Panc1 (cell line): ENCODE measurements at regions not wholly inside any gene's neighbourhood (a gene's known extent, or its start where the extent isn't known, plus 50 kb on each side); places are given as distances from the start of the nearest gene placed in this dataset.

ENCODE experiments used
- ATAC-seq: fragments of 200-7000 bp; cut with Tn5 transposase; 2 replicates; pipeline ENCODE4 v1.9.1; 2020; ENCODE audit warnings: mild to moderate bottlenecking, moderate library complexity
- BruUV-seq: library from RNA; stranded (reverse); fragments of 400-500 nt; replicated peaks from 2 replicates; lab custom pipeline; 2021; lab: Mats Ljungman, UMichigan
- CTCF ChIA-PET: fragments of 300-600 bp; sonication (Branson Sonifier 250); formaldehyde crosslinking; loops from one replicate; lab custom pipeline; 2022; ENCODE audit warnings: antibody characterized with exemption; lab: Charles Lee
- POLR2A ChIA-PET: fragments of 300-600 bp; sonication (Branson Sonifier 250); formaldehyde crosslinking; loops from one replicate; lab custom pipeline; 2022; ENCODE audit warnings: antibody characterized with exemption; lab: Charles Lee
- DNase-seq: peaks from one replicate; pipeline ENCODE4 v3.0.0-alpha.2; 2010; ENCODE audit warnings: low read depth, low spot score
- H3K27ac ChIP-seq: 2 replicates; pipeline ENCODE4 v1.5.1; 2011; ENCODE audit warnings: mild to moderate bottlenecking, low read length, inconsistent platforms
- H3K27me3 ChIP-seq: fragments of 200-500 bp; sonication (Bioruptor generic); 2 replicates; pipeline ENCODE4 v1.6.0; 2014; ENCODE audit warnings: low read length, inconsistent platforms; ENCODE audit not compliant: control insufficient read depth, insufficient read depth
- H3K36me3 ChIP-seq: fragments of 200-500 bp; sonication (Bioruptor generic); 2 replicates; pipeline ENCODE4 v1.5.1; 2014; ENCODE audit warnings: inconsistent platforms, mild to moderate bottlenecking, low read length, moderate library complexity; ENCODE audit not compliant: control insufficient read depth, insufficient read depth
- H3K4me1 ChIP-seq: 2 replicates; pipeline ENCODE4 v1.5.1; 2011; ENCODE audit warnings: inconsistent platforms, mild to moderate bottlenecking, low read length, moderate library complexity; ENCODE audit not compliant: control insufficient read depth, insufficient read depth
- H3K4me3 ChIP-seq, 2 experiments: 2 replicates each; pipeline ENCODE4 v1.5.1; 2011 to 2012; ENCODE audit warnings: low read depth in 2 of 2, low read length in 2 of 2, mild to moderate bottlenecking in 2 of 2, inconsistent platforms in 1 of 2, moderate library complexity in 1 of 2
- H3K9me3 ChIP-seq: fragments of 200-500 bp; sonication (Bioruptor generic); 2 replicates; pipeline ENCODE4 v1.5.1; 2014; ENCODE audit warnings: low read depth, mild to moderate bottlenecking, inconsistent platforms, low read length, moderate library complexity; ENCODE audit not compliant: control insufficient read depth, insufficient read depth
- CTCF ChIP-seq: fragments of 450-650 bp; IDR thresholded peaks from 2 replicates; pipeline ENCODE4 v1.5.1; 2017; ENCODE audit warnings: mild to moderate bottlenecking
- POLR2AphosphoS5 ChIP-seq: IDR thresholded peaks from 2 replicates; pipeline ENCODE4 v1.6.1; 2012; ENCODE audit warnings: mild to moderate bottlenecking, low read depth, low read length, moderate library complexity
- SIN3A ChIP-seq: IDR thresholded peaks from 2 replicates; pipeline ENCODE4 v1.6.1; 2012; ENCODE audit warnings: low read depth, mild to moderate bottlenecking, low read length, moderate library complexity, borderline replicate concordance; ENCODE audit not compliant: insufficient read depth
- TCF7L2 ChIP-seq: IDR thresholded peaks from 2 replicates; pipeline ENCODE4 v1.6.1; 2011; ENCODE audit warnings: mild to moderate bottlenecking, low read depth, low read length, inconsistent platforms
- in situ Hi-C: cut with HindIII; loops from 2 replicates; pipeline ENCODE4 v1.10.0; 2016; ENCODE audit warnings: low sequenced_read_pairs, low pct_unique_long_range_greater_than_20kb
- intact Hi-C: fragments of 100-400 bp; cut with micrococcal nuclease; formaldehyde crosslinking; loops from one replicate; pipeline ENCODE4 v1.10.0; 2022; ENCODE audit not compliant: unreplicated experiment
- TF ChIP-seq, protein P1 (sequence below), 2 experiments: IDR thresholded peaks; 2 replicates each; pipeline ENCODE4 v1.6.1; 2011 to 2012; ENCODE audit warnings: low read depth in 2 of 2, control low read depth in 1 of 2, low read length in 1 of 2, mild to moderate bottlenecking in 1 of 2, moderate library complexity in 1 of 2; ENCODE audit not compliant: insufficient read depth in 1 of 2

DNA sequence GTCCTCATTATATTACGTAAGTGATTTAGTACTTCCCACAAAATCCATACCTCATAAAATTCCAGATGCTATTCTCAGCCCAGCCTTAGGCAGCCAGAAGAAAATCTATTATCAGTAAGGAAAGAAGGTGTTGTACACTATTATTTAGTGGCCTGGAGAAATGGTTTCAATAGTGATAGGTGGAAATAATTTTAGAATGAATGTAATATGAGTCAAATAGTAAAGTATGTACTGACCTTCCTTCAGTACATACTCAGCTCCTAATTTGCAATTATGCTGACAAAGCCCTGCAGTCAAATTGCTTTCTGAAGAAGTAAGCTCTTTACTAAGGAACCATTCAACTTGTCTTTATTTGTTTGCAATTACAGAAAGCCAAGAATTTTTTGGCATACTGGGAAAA is 409.2 kb downstream of the HTR1A start:
- ATAC-seq (no peak), DNase-seq (no peak)
- CTCF ChIA-PET, result no interaction called here
- Histone ChIP-seq H3K27ac (no peak overlapping the region), H3K4me1 (no peaks in the 10 kb centered on the region), H3K27me3 (no peaks in the 10 kb centered on the region), H3K4me3 (no peak overlapping the region), H3K36me3 (no peaks in the 10 kb centered on the region), H3K9me3 (no peaks in the 10 kb centered on the region)
- no TSS peak for BruUV-seq
- POLR2A ChIA-PET, result no interaction called here
- in situ Hi-C loops, result no loop called here
- intact Hi-C loops, result no loop called here
- TF ChIP-seq SIN3A (no peak), TCF7L2 (no peak), CTCF (no peak), POLR2AphosphoS5 (no peak)
- TF ChIP-seq, protein P1, sequence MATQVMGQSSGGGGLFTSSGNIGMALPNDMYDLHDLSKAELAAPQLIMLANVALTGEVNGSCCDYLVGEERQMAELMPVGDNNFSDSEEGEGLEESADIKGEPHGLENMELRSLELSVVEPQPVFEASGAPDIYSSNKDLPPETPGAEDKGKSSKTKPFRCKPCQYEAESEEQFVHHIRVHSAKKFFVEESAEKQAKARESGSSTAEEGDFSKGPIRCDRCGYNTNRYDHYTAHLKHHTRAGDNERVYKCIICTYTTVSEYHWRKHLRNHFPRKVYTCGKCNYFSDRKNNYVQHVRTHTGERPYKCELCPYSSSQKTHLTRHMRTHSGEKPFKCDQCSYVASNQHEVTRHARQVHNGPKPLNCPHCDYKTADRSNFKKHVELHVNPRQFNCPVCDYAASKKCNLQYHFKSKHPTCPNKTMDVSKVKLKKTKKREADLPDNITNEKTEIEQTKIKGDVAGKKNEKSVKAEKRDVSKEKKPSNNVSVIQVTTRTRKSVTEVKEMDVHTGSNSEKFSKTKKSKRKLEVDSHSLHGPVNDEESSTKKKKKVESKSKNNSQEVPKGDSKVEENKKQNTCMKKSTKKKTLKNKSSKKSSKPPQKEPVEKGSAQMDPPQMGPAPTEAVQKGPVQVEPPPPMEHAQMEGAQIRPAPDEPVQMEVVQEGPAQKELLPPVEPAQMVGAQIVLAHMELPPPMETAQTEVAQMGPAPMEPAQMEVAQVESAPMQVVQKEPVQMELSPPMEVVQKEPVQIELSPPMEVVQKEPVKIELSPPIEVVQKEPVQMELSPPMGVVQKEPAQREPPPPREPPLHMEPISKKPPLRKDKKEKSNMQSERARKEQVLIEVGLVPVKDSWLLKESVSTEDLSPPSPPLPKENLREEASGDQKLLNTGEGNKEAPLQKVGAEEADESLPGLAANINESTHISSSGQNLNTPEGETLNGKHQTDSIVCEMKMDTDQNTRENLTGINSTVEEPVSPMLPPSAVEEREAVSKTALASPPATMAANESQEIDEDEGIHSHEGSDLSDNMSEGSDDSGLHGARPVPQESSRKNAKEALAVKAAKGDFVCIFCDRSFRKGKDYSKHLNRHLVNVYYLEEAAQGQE (IDR thresholded peaks at IDR 0.05; ENCODE audit: insufficient read depth in 1 of 2, low read depth in 2 of 2, low read length in 1 of 2), result no peak

DNA sequence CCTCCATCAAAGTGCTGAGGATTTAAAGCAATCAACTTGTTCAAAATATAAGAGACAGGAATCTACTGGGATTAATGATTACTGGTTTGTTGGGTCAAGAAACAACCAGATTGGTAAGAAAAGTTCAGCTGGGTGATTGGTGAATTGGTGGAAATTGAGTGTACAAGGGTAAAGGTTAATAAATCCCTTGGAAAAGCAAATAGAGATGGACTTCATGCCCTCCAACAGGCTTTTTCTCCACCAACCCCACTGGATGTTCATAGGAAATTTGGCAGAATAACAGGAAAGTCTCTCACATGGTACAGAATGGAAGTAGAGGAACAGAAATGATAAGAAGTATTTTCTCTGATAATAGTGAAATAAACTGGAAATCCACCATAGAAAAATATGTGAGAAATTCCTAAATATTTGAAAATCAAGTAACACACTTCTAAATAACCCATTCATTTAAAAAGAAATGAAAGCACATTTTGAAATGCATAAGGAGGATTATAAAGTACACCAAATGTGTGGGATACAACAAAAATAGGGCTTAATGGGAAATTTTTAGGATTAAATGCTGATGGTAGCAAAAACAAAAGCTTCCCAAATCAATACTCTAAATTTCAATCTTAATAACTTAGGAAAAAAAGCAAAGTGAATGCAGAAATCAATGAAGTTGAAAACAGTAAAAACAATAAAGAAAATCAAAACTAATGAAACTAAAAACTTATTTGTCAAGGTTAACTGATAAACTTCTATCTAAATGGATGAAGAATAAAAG is 426.2 kb downstream of the HTR1A start:
- Histone ChIP-seq H3K9me3 (no peaks in the 10 kb centered on the region), H3K4me1 (no peaks in the 10 kb centered on the region), H3K4me3 (no peak overlapping the region), H3K27ac (no peak overlapping the region), H3K36me3 (no peaks in the 10 kb centered on the region), H3K27me3 (no peaks in the 10 kb centered on the region; the same call in 1 of the 2 replicates)
- no TSS peak for BruUV-seq
- POLR2A ChIA-PET, result no interaction called here
- in situ Hi-C loops (no loop called here), intact Hi-C loops (no loop called here)
- DNase-seq (no peak), ATAC-seq (no peak)
- CTCF ChIA-PET, result no interaction called here
- TF ChIP-seq, protein P1 (IDR thresholded peaks at IDR 0.05; ENCODE audit: insufficient read depth in 1 of 2, low read depth in 2 of 2, low read length in 1 of 2), result no peak
- TF ChIP-seq SIN3A (no peak), CTCF (no peak), POLR2AphosphoS5 (no peak), TCF7L2 (no peak)
